ENCODE measurements at regions not wholly inside any gene's neighbourhood (a gene's known extent, or its start where the extent isn't known, plus 50 kb on each side); places are given as distances from the start of the nearest gene placed in this dataset.

GRCh38 chr10:109202111-109202510, 721.2 kb downstream of the XPNPEP1 start:
- no peak for TF ChIP-seq REST (IDR thresholded peaks at IDR 0.05; ENCODE audit: low read depth)
- no peak for TF ChIP-seq TCF12 (IDR thresholded peaks at IDR 0.05; ENCODE audit: low read depth)

Data from Ishikawa (cell line).